HepG2 (cell line): ENCODE measurements at regions not wholly inside any gene's neighbourhood (a gene's known extent, or its start where the extent isn't known, plus 50 kb on each side); places are given as distances from the start of the nearest gene placed in this dataset.

ENCODE experiments used
- ATRX ChIP-seq: sonication (generic); formaldehyde crosslinking; IDR thresholded peaks from 2 replicates; pipeline ENCODE4 v1.4.0; 2020; ENCODE audit warnings: missing genetic modification reagents, borderline replicate concordance
- CBX5 ChIP-seq: sonication (generic); formaldehyde crosslinking; IDR thresholded peaks from 2 replicates; pipeline ENCODE4 v1.4.0; 2020; ENCODE audit warnings: missing genetic modification reagents, borderline replicate concordance
- GPN1 ChIP-seq: sonication (generic); formaldehyde crosslinking; IDR thresholded peaks from 2 replicates; pipeline ENCODE4 v1.5.1; 2020; ENCODE audit warnings: missing genetic modification reagents, borderline replicate concordance
- GZF1 ChIP-seq: sonication (generic); formaldehyde crosslinking; IDR thresholded peaks from 2 replicates; pipeline ENCODE4 v1.5.1; 2020; ENCODE audit warnings: mild to moderate bottlenecking, missing genetic modification reagents
- HNRNPL ChIP-seq: fragments of 200-400 bp; formaldehyde crosslinking; IDR thresholded peaks from 2 replicates; pipeline ENCODE4 v1.6.1; 2017; ENCODE audit warnings: mild to moderate bottlenecking, low read depth, low read length
- KDM2A ChIP-seq: sonication (generic); formaldehyde crosslinking; IDR thresholded peaks from 2 replicates; pipeline ENCODE4 v1.4.0; 2020; ENCODE audit warnings: low read depth, missing genetic modification reagents, borderline replicate concordance
- KLF6 ChIP-seq: IDR thresholded peaks from 2 replicates; pipeline ENCODE4 v1.8.0; 2016; ENCODE audit warnings: missing biosample characterization, missing genetic modification reagents
- MED8 ChIP-seq: sonication (generic); formaldehyde crosslinking; IDR thresholded peaks from 2 replicates; pipeline ENCODE4 v1.8.1; 2023; ENCODE audit warnings: mild to moderate bottlenecking, missing genetic modification reagents; ENCODE audit not compliant: insufficient replicate concordance
- MXI1 ChIP-seq: IDR thresholded peaks from 3 replicates; pipeline ENCODE4 v1.6.1; 2012; ENCODE audit warnings: low read depth, low read length, inconsistent platforms, borderline replicate concordance
- NFE2L1 ChIP-seq: sonication (generic); formaldehyde crosslinking; IDR thresholded peaks from 2 replicates; pipeline ENCODE4 v1.4.0; 2020; ENCODE audit warnings: missing genetic modification reagents, mild to moderate bottlenecking, borderline replicate concordance
- SMAD3 ChIP-seq: sonication (generic); formaldehyde crosslinking; IDR thresholded peaks from 2 replicates; pipeline ENCODE4 v1.4.0; 2020; ENCODE audit warnings: missing genetic modification reagents
- ZNF17 ChIP-seq: sonication (generic); formaldehyde crosslinking; IDR thresholded peaks from 2 replicates; pipeline ENCODE4 v1.5.0; 2020; ENCODE audit warnings: mild to moderate bottlenecking, missing genetic modification reagents
- ZNF282 ChIP-seq: fragments of 450-650 bp; IDR thresholded peaks from 2 replicates; pipeline ENCODE4 v1.6.1; 2018; ENCODE audit not compliant: partially characterized antibody
- ZNF33B ChIP-seq: sonication (generic); formaldehyde crosslinking; IDR thresholded peaks from 2 replicates; pipeline ENCODE4 v1.5.1; 2020; ENCODE audit warnings: mild to moderate bottlenecking, missing genetic modification reagents
- ZNF484 ChIP-seq: sonication (generic); formaldehyde crosslinking; IDR thresholded peaks from 2 replicates; pipeline ENCODE4 v1.5.1; 2020; ENCODE audit warnings: mild to moderate bottlenecking, low read depth, missing genetic modification reagents, borderline replicate concordance
- ZNF557 ChIP-seq: sonication (generic); formaldehyde crosslinking; IDR thresholded peaks from 2 replicates; pipeline ENCODE4 v1.4.0; 2020; ENCODE audit warnings: missing genetic modification reagents
- ZNF616 ChIP-seq: sonication (generic); formaldehyde crosslinking; IDR thresholded peaks from 2 replicates; pipeline ENCODE4 v1.5.0; 2020; ENCODE audit warnings: low read depth, mild to moderate bottlenecking, missing genetic modification reagents
- TF ChIP-seq, protein P1 (sequence below): sonication (generic); formaldehyde crosslinking; IDR thresholded peaks from 2 replicates; pipeline ENCODE4 v1.4.0; 2020; ENCODE audit warnings: missing genetic modification reagents, borderline replicate concordance
- TF ChIP-seq, protein P2 (sequence below): conservative IDR thresholded peaks from 2 replicates; pipeline ENCODE4 v1.6.1; 2018; ENCODE audit warnings: missing genetic modification reagents
- TF ChIP-seq, protein P3 (sequence below): sonication (generic); formaldehyde crosslinking; IDR thresholded peaks from 2 replicates; pipeline ENCODE4 v1.5.0; 2020; ENCODE audit warnings: missing genetic modification reagents
- TF ChIP-seq, protein P4 (sequence below): IDR thresholded peaks from 2 replicates; pipeline ENCODE4 v1.6.1; 2016; ENCODE audit warnings: missing compliant biosample characterization, missing genetic modification reagents, borderline replicate concordance
- TF ChIP-seq, protein P5 (sequence below): sonication (generic); formaldehyde crosslinking; IDR thresholded peaks from 2 replicates; pipeline ENCODE4 v1.8.0; 2022; ENCODE audit warnings: missing genetic modification reagents, low read depth, mild to moderate bottlenecking, borderline replicate concordance
- TF ChIP-seq, protein P6 (sequence below): sonication (generic); formaldehyde crosslinking; IDR thresholded peaks from 2 replicates; pipeline ENCODE4 v1.5.0; 2020; ENCODE audit warnings: missing genetic modification reagents, mild to moderate bottlenecking, borderline replicate concordance

DNA sequence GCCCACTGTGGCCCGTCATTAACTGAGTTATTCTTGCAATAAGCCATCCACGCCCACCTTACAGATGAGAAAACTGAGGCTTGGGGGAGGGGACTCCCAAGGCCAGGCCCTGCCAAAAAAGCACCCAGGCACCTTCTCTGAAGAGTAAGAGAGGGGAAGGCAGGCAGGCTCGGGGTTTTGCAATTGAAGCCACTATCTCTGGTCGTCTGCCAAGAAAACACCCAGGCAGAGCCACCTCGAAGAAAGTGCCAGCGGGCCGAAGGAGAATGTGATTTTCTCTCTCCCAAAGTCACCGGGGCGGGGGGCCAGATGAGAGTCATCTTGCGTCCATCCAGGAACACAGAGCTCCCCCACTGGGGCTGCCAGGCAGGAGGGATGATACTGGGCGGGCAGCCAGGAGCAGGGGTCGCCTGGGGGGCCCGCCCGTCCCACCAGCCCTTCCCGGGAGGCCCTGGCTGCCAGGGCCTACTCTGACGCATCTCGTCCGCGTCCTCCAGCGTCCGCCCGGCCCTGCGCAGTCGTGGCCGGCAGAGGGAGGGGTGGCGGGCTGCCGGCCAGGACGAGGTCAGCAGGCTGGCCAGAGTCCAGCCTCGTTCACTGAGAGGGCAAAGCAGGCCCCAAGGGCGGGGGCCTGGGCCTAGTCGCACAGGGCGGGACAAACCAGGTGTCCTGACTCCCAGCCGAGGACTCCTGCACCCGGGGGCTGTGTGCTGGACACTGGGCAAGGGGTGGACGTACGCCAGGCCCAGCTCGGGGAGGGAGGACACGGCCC lies 74.3 kb downstream of the RFLNA start (continued):
- TF ChIP-seq, protein P1, sequence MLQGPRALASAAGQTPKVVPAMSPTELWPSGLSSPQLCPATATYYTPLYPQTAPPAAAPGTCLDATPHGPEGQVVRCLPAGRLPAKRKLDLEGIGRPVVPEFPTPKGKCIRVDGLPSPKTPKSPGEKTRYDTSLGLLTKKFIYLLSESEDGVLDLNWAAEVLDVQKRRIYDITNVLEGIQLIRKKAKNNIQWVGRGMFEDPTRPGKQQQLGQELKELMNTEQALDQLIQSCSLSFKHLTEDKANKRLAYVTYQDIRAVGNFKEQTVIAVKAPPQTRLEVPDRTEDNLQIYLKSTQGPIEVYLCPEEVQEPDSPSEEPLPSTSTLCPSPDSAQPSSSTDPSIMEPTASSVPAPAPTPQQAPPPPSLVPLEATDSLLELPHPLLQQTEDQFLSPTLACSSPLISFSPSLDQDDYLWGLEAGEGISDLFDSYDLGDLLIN, result 0 out of 2 replicates have a peak, but pooled peaks have one; percentile 48
- TF ChIP-seq KDM2A (peak; percentile 48; the same call in 1 of the 2 replicates), HNRNPL (peak; percentile 97), ATRX (CRISPR knock-in tag) (no peak), NFE2L1 (no peak), GZF1 (peak; percentile 72; the same call in 1 of the 2 replicates), MXI1 (peak; percentile 71; the same call in 1 of the 3 replicates), ZNF484 (CRISPR knock-in tag) (no peak), CBX5 (CRISPR knock-in tag) (no peak), ZNF33B (CRISPR knock-in tag) (peak; percentile 76; the same call in 1 of the 2 replicates), ZNF557 (no peak), ZNF17 (CRISPR knock-in tag) (no peak), KLF6 (no peak), SMAD3 (CRISPR knock-in tag) (0 out of 2 replicates have a peak, but pooled peaks have one; percentile 36), GPN1 (no peak), ZNF616 (no peak), MED8 (CRISPR knock-in tag) (no peak), ZNF282 (no peak)
- TF ChIP-seq, protein P2, sequence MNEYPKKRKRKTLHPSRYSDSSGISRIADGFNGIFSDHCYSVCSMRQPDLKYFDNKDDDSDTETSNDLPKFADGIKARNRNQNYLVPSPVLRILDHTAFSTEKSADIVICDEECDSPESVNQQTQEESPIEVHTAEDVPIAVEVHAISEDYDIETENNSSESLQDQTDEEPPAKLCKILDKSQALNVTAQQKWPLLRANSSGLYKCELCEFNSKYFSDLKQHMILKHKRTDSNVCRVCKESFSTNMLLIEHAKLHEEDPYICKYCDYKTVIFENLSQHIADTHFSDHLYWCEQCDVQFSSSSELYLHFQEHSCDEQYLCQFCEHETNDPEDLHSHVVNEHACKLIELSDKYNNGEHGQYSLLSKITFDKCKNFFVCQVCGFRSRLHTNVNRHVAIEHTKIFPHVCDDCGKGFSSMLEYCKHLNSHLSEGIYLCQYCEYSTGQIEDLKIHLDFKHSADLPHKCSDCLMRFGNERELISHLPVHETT, result 0 out of 2 replicates have a peak, but pooled peaks have one; percentile 44
- TF ChIP-seq, protein P3, sequence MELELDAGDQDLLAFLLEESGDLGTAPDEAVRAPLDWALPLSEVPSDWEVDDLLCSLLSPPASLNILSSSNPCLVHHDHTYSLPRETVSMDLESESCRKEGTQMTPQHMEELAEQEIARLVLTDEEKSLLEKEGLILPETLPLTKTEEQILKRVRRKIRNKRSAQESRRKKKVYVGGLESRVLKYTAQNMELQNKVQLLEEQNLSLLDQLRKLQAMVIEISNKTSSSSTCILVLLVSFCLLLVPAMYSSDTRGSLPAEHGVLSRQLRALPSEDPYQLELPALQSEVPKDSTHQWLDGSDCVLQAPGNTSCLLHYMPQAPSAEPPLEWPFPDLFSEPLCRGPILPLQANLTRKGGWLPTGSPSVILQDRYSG (CRISPR knock-in tag), result 0 out of 2 replicates have a peak, but pooled peaks have one; percentile 29
- TF ChIP-seq, protein P4, sequence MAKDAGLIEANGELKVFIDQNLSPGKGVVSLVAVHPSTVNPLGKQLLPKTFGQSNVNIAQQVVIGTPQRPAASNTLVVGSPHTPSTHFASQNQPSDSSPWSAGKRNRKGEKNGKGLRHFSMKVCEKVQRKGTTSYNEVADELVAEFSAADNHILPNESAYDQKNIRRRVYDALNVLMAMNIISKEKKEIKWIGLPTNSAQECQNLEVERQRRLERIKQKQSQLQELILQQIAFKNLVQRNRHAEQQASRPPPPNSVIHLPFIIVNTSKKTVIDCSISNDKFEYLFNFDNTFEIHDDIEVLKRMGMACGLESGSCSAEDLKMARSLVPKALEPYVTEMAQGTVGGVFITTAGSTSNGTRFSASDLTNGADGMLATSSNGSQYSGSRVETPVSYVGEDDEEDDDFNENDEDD (CRISPR knock-in tag), result peak; percentile 66; the same call in 1 of the 2 replicates
- TF ChIP-seq, protein P5, sequence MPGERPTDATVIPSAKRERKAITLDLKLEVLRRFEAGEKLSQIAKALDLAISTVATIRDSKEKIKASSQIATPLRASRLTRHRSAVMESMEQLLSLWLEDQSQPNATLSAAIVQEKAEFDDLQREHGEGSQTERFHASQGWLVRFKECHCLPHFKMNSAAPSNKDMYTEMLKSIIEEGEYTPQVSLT (CRISPR knock-in tag), result no peak
- TF ChIP-seq, protein P6, sequence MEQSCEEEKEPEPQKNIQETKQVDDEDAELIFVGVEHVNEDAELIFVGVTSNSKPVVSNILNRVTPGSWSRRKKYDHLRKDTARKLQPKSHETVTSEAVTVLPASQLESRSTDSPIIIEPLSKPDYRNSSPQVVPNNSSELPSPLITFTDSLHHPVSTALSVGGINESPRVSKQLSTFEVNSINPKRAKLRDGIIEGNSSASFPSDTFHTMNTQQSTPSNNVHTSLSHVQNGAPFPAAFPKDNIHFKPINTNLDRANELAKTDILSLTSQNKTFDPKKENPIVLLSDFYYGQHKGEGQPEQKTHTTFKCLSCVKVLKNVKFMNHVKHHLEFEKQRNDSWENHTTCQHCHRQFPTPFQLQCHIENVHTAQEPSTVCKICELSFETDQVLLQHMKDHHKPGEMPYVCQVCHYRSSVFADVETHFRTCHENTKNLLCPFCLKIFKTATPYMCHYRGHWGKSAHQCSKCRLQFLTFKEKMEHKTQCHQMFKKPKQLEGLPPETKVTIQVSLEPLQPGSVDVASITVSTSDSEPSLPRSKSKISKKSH (CRISPR knock-in tag), result no peak
